ENCODE measurements at regions not wholly inside any gene's neighbourhood (a gene's known extent, or its start where the extent isn't known, plus 50 kb on each side); places are given as distances from the start of the nearest gene placed in this dataset.

DNA sequence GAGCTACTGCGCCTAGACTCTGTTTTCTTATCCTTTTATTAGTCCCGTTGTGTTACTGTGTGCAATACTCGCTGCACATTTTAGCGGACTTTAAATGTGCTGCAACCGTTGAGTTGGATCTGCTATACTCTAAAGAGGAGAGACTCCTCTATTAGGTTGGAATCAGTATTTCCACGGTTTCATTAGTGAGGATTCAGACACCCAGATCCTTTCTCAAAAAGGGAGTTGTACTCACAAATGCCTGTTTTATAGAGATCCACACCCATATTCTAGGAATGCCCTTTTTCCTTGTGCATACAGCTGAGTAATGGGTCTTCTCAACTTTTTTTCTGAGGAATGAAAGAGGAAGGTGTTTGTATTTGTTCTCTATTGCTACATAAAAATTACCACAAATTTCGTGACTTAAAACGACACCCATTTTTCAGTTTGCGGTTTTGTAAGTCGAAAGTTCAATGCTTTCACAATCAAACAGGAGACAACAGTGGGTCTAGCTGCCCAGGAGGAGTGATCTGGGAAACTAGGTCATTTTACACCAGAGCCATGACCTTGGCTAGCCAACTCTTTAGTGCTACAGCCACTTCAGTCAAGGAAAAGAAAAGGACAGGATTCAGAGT, 52.8 kb upstream of the SLC44A1 start:
- Histone ChIP-seq H2BK15ac (replicated peaks; ENCODE audit: low read depth) (no peak overlapping the region), H3K9ac (ENCODE audit: low read length) (no peak overlapping the region), H4K8ac (ENCODE audit: low read depth, low read length) (no peak overlapping the region), H3K4ac (ENCODE audit: low read depth, low read length) (no peak overlapping the region), H4K5ac (ENCODE audit: low read length) (no peak overlapping the region), H2BK5ac (ENCODE audit: low read length) (no peak overlapping the region), H3K79me1 (ENCODE audit: low read length) (no peaks in the 10 kb centered on the region), H2BK120ac (ENCODE audit: low read depth, low read length) (no peak overlapping the region), H3K27ac (ENCODE audit: low read depth, low read length) (no peak overlapping the region), H3K4me1 (ENCODE audit: control insufficient read depth, low read depth, low read length) (no peaks in the 10 kb centered on the region), H3K18ac (ENCODE audit: low read length) (no peak overlapping the region), H2AK5ac (ENCODE audit: low read length) (no peak overlapping the region), H3K4me3 (ENCODE audit: low read length) (no peak overlapping the region), H3K36me3 (ENCODE audit: control insufficient read depth, insufficient read depth, low read length) (no peaks in the 10 kb centered on the region), H3K79me2 (ENCODE audit: control insufficient read depth, insufficient read depth, low read length) (no peaks in the 10 kb centered on the region), H3K23ac (ENCODE audit: low read length) (no peak overlapping the region), H3K56ac (ENCODE audit: low read length) (no peak overlapping the region), H3K4me2 (ENCODE audit: low read length) (no peak overlapping the region), H3K27me3 (ENCODE audit: insufficient read depth, low read length, poor library complexity) (no peaks in the 10 kb centered on the region)
- DNase-seq: no peak
- no CpG with 5 or more reads among the region's 10 CpGs for WGBS (ENCODE audit: extremely low coverage, insufficient coverage, low lambda C conversion rate)

DNA sequence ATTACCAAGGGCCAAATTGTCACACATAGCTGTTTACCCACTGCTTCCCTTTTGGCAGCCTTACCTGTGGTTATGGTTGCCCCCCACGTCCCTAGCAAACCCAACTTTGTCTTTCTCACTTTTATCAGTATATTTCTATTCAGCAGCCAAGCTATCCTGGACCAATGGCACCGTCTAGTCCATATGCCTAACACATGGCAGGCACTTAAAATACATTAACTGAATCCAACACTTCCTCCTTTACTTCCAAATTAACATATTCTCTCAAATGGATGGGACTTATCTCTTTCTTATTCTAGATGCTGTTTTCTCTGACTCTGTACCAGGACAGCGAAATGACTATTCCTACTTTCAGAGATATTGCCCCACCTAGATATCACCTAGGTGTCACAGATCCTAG, 50.9 kb upstream of the SLC44A1 start:
- Histone ChIP-seq H3K36me3 (ENCODE audit: control insufficient read depth, insufficient read depth, low read length) (no peaks in the 10 kb centered on the region), H2BK120ac (ENCODE audit: low read depth, low read length) (no peak overlapping the region), H3K79me2 (ENCODE audit: control insufficient read depth, insufficient read depth, low read length) (no peaks in the 10 kb centered on the region), H4K8ac (ENCODE audit: low read depth, low read length) (no peak overlapping the region), H2BK15ac (replicated peaks; ENCODE audit: low read depth) (no peak overlapping the region), H3K79me1 (ENCODE audit: low read length) (no peaks in the 10 kb centered on the region), H2BK5ac (ENCODE audit: low read length) (no peak overlapping the region), H4K5ac (ENCODE audit: low read length) (no peak overlapping the region), H3K4me2 (ENCODE audit: low read length) (no peak overlapping the region), H3K27ac (ENCODE audit: low read depth, low read length) (no peak overlapping the region), H3K9ac (ENCODE audit: low read length) (no peak overlapping the region), H3K4me3 (ENCODE audit: low read length) (no peak overlapping the region), H2AK5ac (ENCODE audit: low read length) (no peak overlapping the region), H3K27me3 (ENCODE audit: insufficient read depth, low read length, poor library complexity) (no peaks in the 10 kb centered on the region), H3K4me1 (ENCODE audit: control insufficient read depth, low read depth, low read length) (no peaks in the 10 kb centered on the region), H3K18ac (ENCODE audit: low read length) (no peak overlapping the region), H3K4ac (ENCODE audit: low read depth, low read length) (no peak overlapping the region), H3K56ac (ENCODE audit: low read length) (no peak overlapping the region), H3K23ac (ENCODE audit: low read length) (no peak overlapping the region)
- WGBS (ENCODE audit: extremely low coverage, insufficient coverage, low lambda C conversion rate): no CpG with 5 or more reads among the region's 3 CpGs
- no peak for DNase-seq

DNA sequence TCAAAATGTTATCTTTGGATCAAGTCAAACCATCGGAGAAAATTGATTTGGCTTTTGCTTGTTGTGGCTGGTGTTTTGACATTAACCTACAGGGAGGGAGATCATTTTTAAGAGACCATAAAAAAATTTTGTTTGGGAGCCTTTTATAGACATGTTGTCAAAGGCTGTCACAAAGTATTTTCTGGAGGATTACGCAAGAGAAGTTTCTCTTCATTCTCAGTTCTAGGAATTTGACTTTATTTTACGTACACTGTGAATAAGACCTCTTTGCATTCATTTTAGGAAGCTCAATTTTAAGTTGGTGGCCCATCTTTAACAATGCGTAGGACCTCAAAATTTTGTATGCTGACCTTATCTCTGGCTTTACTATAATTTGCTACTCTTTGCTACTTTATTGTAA, 50.2 kb upstream of the SLC44A1 start:
- no peak for DNase-seq
- Histone ChIP-seq H3K4me1 (ENCODE audit: control insufficient read depth, low read depth, low read length) (no peaks in the 10 kb centered on the region), H2BK5ac (ENCODE audit: low read length) (no peak overlapping the region), H2AK5ac (ENCODE audit: low read length) (no peak overlapping the region), H4K5ac (ENCODE audit: low read length) (no peak overlapping the region), H4K8ac (ENCODE audit: low read depth, low read length) (no peak overlapping the region), H3K27me3 (ENCODE audit: insufficient read depth, low read length, poor library complexity) (no peaks in the 10 kb centered on the region), H3K4ac (ENCODE audit: low read depth, low read length) (no peak overlapping the region), H3K4me2 (ENCODE audit: low read length) (no peak overlapping the region), H3K27ac (ENCODE audit: low read depth, low read length) (no peak overlapping the region), H3K79me1 (ENCODE audit: low read length) (no peaks in the 10 kb centered on the region), H3K56ac (ENCODE audit: low read length) (no peak overlapping the region), H3K23ac (ENCODE audit: low read length) (no peak overlapping the region), H3K9ac (ENCODE audit: low read length) (no peak overlapping the region), H2BK15ac (replicated peaks; ENCODE audit: low read depth) (no peak overlapping the region), H3K79me2 (ENCODE audit: control insufficient read depth, insufficient read depth, low read length) (no peaks in the 10 kb centered on the region), H3K18ac (ENCODE audit: low read length) (no peak overlapping the region), H2BK120ac (ENCODE audit: low read depth, low read length) (no peak overlapping the region), H3K4me3 (ENCODE audit: low read length) (no peak overlapping the region), H3K36me3 (ENCODE audit: control insufficient read depth, insufficient read depth, low read length) (no peaks in the 10 kb centered on the region)
- no CpG with 5 or more reads among the region's 4 CpGs for WGBS (ENCODE audit: extremely low coverage, insufficient coverage, low lambda C conversion rate)

All from mesendoderm (in vitro differentiated cells).